Body of pancreas (tissue), 4 donors: ENCODE measurements at regions not wholly inside any gene's neighbourhood (a gene's known extent, or its start where the extent isn't known, plus 50 kb on each side); places are given as distances from the start of the nearest gene placed in this dataset.

Source experiments
- CTCF ChIP-seq, 7 experiments: fragments of 450-650 bp in 4 of 7; fragments of 200-600 bp in 3 of 7; sonication (generic) in 3 of 7; IDR thresholded peaks; one replicate each; pipeline ENCODE4 v1.5.1; 2016 to 2019; ENCODE audit warnings: antibody characterized with exemption in 7 of 7
- POLR2A ChIP-seq, 3 donors: fragments of 450-650 bp; IDR thresholded peaks; one replicate each; pipeline ENCODE4 v1.6.1; 2016; ENCODE audit warnings: antibody characterized with exemption in 3 of 3, mild to moderate bottlenecking in 2 of 3

GRCh38 chr5:61253547-61253946, 78.5 kb upstream of the ZSWIM6 start:
- TF ChIP-seq CTCF (IDR thresholded peaks at IDR 0.05) (no peak), POLR2A (IDR thresholded peaks at IDR 0.05) (no peak)
